SK-N-MC (cell line): ENCODE measurements at regions not wholly inside any gene's neighbourhood (a gene's known extent, or its start where the extent isn't known, plus 50 kb on each side); places are given as distances from the start of the nearest gene placed in this dataset.

ENCODE experiments used
- EZH2 ChIP-seq: fragments of 200-600 bp; sonication (generic); IDR thresholded peaks from one replicate; pipeline ENCODE4 v1.6.1; 2017; ENCODE audit warnings: antibody characterized with exemption
- FOXP2 ChIP-seq: optimal IDR thresholded peaks from 2 replicates; pipeline ENCODE3; 2011; ENCODE audit warnings: mild to moderate bottlenecking, moderate library complexity; ENCODE audit not compliant: insufficient read depth; ENCODE audit errors: extremely low read length, control extremely low read depth
- POLR2AphosphoS5 ChIP-seq: IDR thresholded peaks from 2 replicates; pipeline ENCODE4 v1.6.1; 2012; ENCODE audit warnings: mild to moderate bottlenecking, low read depth, low read length, borderline replicate concordance

DNA sequence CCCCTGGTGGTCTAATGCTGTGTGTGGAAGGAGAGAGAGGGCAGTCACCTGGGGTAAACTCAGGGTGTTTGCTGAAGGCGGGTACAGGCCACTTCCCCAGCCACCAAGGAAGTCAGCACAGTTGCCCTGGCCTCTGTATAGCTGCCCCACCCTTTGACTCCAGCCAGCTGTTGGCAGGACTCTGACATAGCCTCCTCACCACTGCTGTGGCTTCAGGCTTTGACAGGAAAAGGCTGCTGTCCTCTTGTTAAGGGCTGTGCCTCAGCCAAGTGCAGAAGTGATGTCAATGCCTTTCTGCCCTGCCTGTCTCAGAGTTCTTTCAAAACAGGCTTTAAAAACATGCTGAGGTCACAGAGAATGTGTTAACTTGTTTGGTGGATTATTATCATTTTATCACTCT lies 487.2 kb upstream of the KLF4 start:
- TF ChIP-seq EZH2 (no peak), POLR2AphosphoS5 (no peak), FOXP2 (no peak)
